Panc1 (cell line): ENCODE measurements at regions not wholly inside any gene's neighbourhood (a gene's known extent, or its start where the extent isn't known, plus 50 kb on each side); places are given as distances from the start of the nearest gene placed in this dataset.

Experiments used
- ATAC-seq: fragments of 200-7000 bp; cut with Tn5 transposase; 2 replicates; pipeline ENCODE4 v1.9.1; 2020; ENCODE audit warnings: mild to moderate bottlenecking, moderate library complexity
- BruUV-seq: library from RNA; stranded (reverse); fragments of 400-500 nt; replicated peaks from 2 replicates; lab custom pipeline; 2021; lab: Mats Ljungman, UMichigan
- CTCF ChIA-PET: fragments of 300-600 bp; sonication (Branson Sonifier 250); formaldehyde crosslinking; loops from one replicate; lab custom pipeline; 2022; ENCODE audit warnings: antibody characterized with exemption; lab: Charles Lee
- POLR2A ChIA-PET: fragments of 300-600 bp; sonication (Branson Sonifier 250); formaldehyde crosslinking; loops from one replicate; lab custom pipeline; 2022; ENCODE audit warnings: antibody characterized with exemption; lab: Charles Lee
- DNase-seq: peaks from one replicate; pipeline ENCODE4 v3.0.0-alpha.2; 2010; ENCODE audit warnings: low read depth, low spot score
- H3K27ac ChIP-seq: 2 replicates; pipeline ENCODE4 v1.5.1; 2011; ENCODE audit warnings: mild to moderate bottlenecking, low read length, inconsistent platforms
- H3K27me3 ChIP-seq: fragments of 200-500 bp; sonication (Bioruptor generic); 2 replicates; pipeline ENCODE4 v1.6.0; 2014; ENCODE audit warnings: low read length, inconsistent platforms; ENCODE audit not compliant: control insufficient read depth, insufficient read depth
- H3K36me3 ChIP-seq: fragments of 200-500 bp; sonication (Bioruptor generic); 2 replicates; pipeline ENCODE4 v1.5.1; 2014; ENCODE audit warnings: inconsistent platforms, mild to moderate bottlenecking, low read length, moderate library complexity; ENCODE audit not compliant: control insufficient read depth, insufficient read depth
- H3K4me1 ChIP-seq: 2 replicates; pipeline ENCODE4 v1.5.1; 2011; ENCODE audit warnings: inconsistent platforms, mild to moderate bottlenecking, low read length, moderate library complexity; ENCODE audit not compliant: control insufficient read depth, insufficient read depth
- H3K4me3 ChIP-seq, 2 experiments: 2 replicates each; pipeline ENCODE4 v1.5.1; 2011 to 2012; ENCODE audit warnings: low read depth in 2 of 2, low read length in 2 of 2, mild to moderate bottlenecking in 2 of 2, inconsistent platforms in 1 of 2, moderate library complexity in 1 of 2
- H3K9me3 ChIP-seq: fragments of 200-500 bp; sonication (Bioruptor generic); 2 replicates; pipeline ENCODE4 v1.5.1; 2014; ENCODE audit warnings: low read depth, mild to moderate bottlenecking, inconsistent platforms, low read length, moderate library complexity; ENCODE audit not compliant: control insufficient read depth, insufficient read depth
- CTCF ChIP-seq: fragments of 450-650 bp; IDR thresholded peaks from 2 replicates; pipeline ENCODE4 v1.5.1; 2017; ENCODE audit warnings: mild to moderate bottlenecking
- POLR2AphosphoS5 ChIP-seq: IDR thresholded peaks from 2 replicates; pipeline ENCODE4 v1.6.1; 2012; ENCODE audit warnings: mild to moderate bottlenecking, low read depth, low read length, moderate library complexity
- REST ChIP-seq, 2 experiments: IDR thresholded peaks; 2 replicates each; pipeline ENCODE4 v1.6.1; 2011 to 2012; ENCODE audit warnings: low read depth in 2 of 2, control low read depth in 1 of 2, low read length in 1 of 2, mild to moderate bottlenecking in 1 of 2, moderate library complexity in 1 of 2; ENCODE audit not compliant: insufficient read depth in 1 of 2
- SIN3A ChIP-seq: IDR thresholded peaks from 2 replicates; pipeline ENCODE4 v1.6.1; 2012; ENCODE audit warnings: low read depth, mild to moderate bottlenecking, low read length, moderate library complexity, borderline replicate concordance; ENCODE audit not compliant: insufficient read depth
- TCF7L2 ChIP-seq: IDR thresholded peaks from 2 replicates; pipeline ENCODE4 v1.6.1; 2011; ENCODE audit warnings: mild to moderate bottlenecking, low read depth, low read length, inconsistent platforms
- in situ Hi-C: cut with HindIII; loops from 2 replicates; pipeline ENCODE4 v1.10.0; 2016; ENCODE audit warnings: low sequenced_read_pairs, low pct_unique_long_range_greater_than_20kb
- intact Hi-C: fragments of 100-400 bp; cut with micrococcal nuclease; formaldehyde crosslinking; loops from one replicate; pipeline ENCODE4 v1.10.0; 2022; ENCODE audit not compliant: unreplicated experiment

- H3K4me3 ChIP-seq, result no peak overlapping the region
- CTCF ChIA-PET, result no interaction called here
- POLR2A ChIA-PET, result no interaction called here
- intact Hi-C loops, result no loop called here
- H3K27ac ChIP-seq, result no peak overlapping the region
- no peaks in the 10 kb centered on the region for H3K27me3 ChIP-seq
- no peaks in the 10 kb centered on the region for H3K4me1 ChIP-seq
- in situ Hi-C loops, result no loop called here
- no peak for DNase-seq
- H3K9me3 ChIP-seq, result no peaks in the 10 kb centered on the region
- ATAC-seq, result no peak
- BruUV-seq, result no TSS peak
- TF ChIP-seq POLR2AphosphoS5, result no peak
- TF ChIP-seq CTCF, result no peak
- no peaks in the 10 kb centered on the region for H3K36me3 ChIP-seq
Measured at GRCh38 chr18:4987452-4988405, 209.3 kb downstream of the AKAIN1 start.

GRCh38 chr18:4986677-4987076, 210.4 kb downstream of the AKAIN1 start:
- POLR2A ChIA-PET, result no interaction called here
- Histone ChIP-seq H3K4me1 (no peaks in the 10 kb centered on the region), H3K36me3 (no peaks in the 10 kb centered on the region), H3K9me3 (no peaks in the 10 kb centered on the region), H3K27ac (no peak overlapping the region), H3K27me3 (no peaks in the 10 kb centered on the region), H3K4me3 (no peak overlapping the region)
- BruUV-seq, result no TSS peak
- no peak for TF ChIP-seq SIN3A
- no peak for TF ChIP-seq CTCF
- TF ChIP-seq REST (IDR thresholded peaks at IDR 0.05; ENCODE audit: insufficient read depth in 1 of 2, low read depth in 2 of 2, low read length in 1 of 2), result no peak
- no peak for TF ChIP-seq TCF7L2
- TF ChIP-seq POLR2AphosphoS5, result no peak
- in situ Hi-C loops (no loop called here), intact Hi-C loops (no loop called here)
- ATAC-seq (no peak), DNase-seq (no peak)
- CTCF ChIA-PET, result no interaction called here
